ENCODE measurements at regions not wholly inside any gene's neighbourhood (a gene's known extent, or its start where the extent isn't known, plus 50 kb on each side); places are given as distances from the start of the nearest gene placed in this dataset.

- TF ChIP-seq CTCF (IDR thresholded peaks at IDR 0.05; ENCODE audit: borderline replicate concordance, extremely low read depth, low read length, poor library complexity, severe bottlenecking), result no peak
- TF ChIP-seq EZH2 (IDR thresholded peaks at IDR 0.05; ENCODE audit: borderline replicate concordance, low read depth, low read length, severe bottlenecking), result no peak
- Histone ChIP-seq H3K4me1 (ENCODE audit: insufficient read depth, low read length) (no peaks in the 10 kb centered on the region), H3K79me2 (ENCODE audit: insufficient read depth, low read length) (no peaks in the 10 kb centered on the region), H3K27ac (ENCODE audit: low read length) (no peak overlapping the region), H2AFZ (ENCODE audit: low read depth, low read length) (no peak overlapping the region), H3K4me2 (ENCODE audit: insufficient read depth, low read length) (no peak overlapping the region), H4K20me1 (ENCODE audit: insufficient read depth, low read length) (no peaks in the 10 kb centered on the region), H3K27me3 (ENCODE audit: insufficient read depth, low read length, poor library complexity) (no peaks in the 10 kb centered on the region), H3K36me3 (ENCODE audit: insufficient read depth, low read length) (no peaks in the 10 kb centered on the region), H3K9ac (ENCODE audit: low read depth, low read length) (no peak overlapping the region), H3K9me3 (ENCODE audit: insufficient read depth, low read length, severe bottlenecking) (no peaks in the 10 kb centered on the region), H3K4me3 (ENCODE audit: low read depth in 1 of 2, low read length in 2 of 2) (no peak overlapping the region)
- no peak for DNase-seq
- ATAC-seq (ENCODE audit: insufficient read depth, low read depth), result no peak
These were observed 501.6 kb downstream of the NTRK2 start for GRCh38 chr9:85171163-85171562.

DNA sequence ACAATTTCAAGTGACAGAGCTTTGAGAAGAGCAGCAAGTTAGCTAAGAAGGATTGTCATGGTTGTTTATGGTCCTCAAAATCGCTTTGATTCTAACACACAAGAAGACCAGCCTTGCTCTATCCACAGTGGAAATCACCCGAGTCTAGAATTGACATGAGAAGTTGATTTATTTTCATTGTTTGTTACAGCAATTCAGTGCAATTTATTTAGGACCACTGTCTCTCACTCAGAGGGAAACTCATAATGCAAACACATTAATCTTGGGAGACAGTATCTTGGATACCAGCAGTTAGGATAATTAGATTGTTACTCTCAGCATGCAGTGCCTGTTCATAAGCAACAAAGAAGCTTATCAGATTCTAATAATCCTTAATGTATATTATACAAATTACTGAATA, 498.9 kb downstream of the NTRK2 start:
- no peaks in the 10 kb centered on the region for H3K79me2 ChIP-seq (ENCODE audit: insufficient read depth, low read length)
- ATAC-seq (ENCODE audit: insufficient read depth, low read depth) (no peak), DNase-seq (no peak)
- no peaks in the 10 kb centered on the region for H3K9me3 ChIP-seq (ENCODE audit: insufficient read depth, low read length, severe bottlenecking)
- H3K4me1 ChIP-seq (ENCODE audit: insufficient read depth, low read length), result no peaks in the 10 kb centered on the region
- H3K27ac ChIP-seq (ENCODE audit: low read length), result no peak overlapping the region
- H4K20me1 ChIP-seq (ENCODE audit: insufficient read depth, low read length), result no peaks in the 10 kb centered on the region
- H3K27me3 ChIP-seq (ENCODE audit: insufficient read depth, low read length, poor library complexity), result no peaks in the 10 kb centered on the region
- no peaks in the 10 kb centered on the region for H3K36me3 ChIP-seq (ENCODE audit: insufficient read depth, low read length)
- TF ChIP-seq EZH2 (IDR thresholded peaks at IDR 0.05; ENCODE audit: borderline replicate concordance, low read depth, low read length, severe bottlenecking) (no peak), CTCF (IDR thresholded peaks at IDR 0.05; ENCODE audit: borderline replicate concordance, extremely low read depth, low read length, poor library complexity, severe bottlenecking) (no peak)
- H2AFZ ChIP-seq (ENCODE audit: low read depth, low read length), result no peak overlapping the region
- no peak overlapping the region for H3K9ac ChIP-seq (ENCODE audit: low read depth, low read length)
- H3K4me2 ChIP-seq (ENCODE audit: insufficient read depth, low read length), result no peak overlapping the region
- H3K4me3 ChIP-seq (ENCODE audit: low read depth in 1 of 2, low read length in 2 of 2), result no peak overlapping the region

GRCh38 chr9:85167146-85167545, 497.6 kb downstream of the NTRK2 start:
- no peaks in the 10 kb centered on the region for H3K36me3 ChIP-seq (ENCODE audit: insufficient read depth, low read length)
- H3K27me3 ChIP-seq (ENCODE audit: insufficient read depth, low read length, poor library complexity), result no peaks in the 10 kb centered on the region
- H3K4me3 ChIP-seq (ENCODE audit: low read depth in 1 of 2, low read length in 2 of 2), result no peak overlapping the region
- no peaks in the 10 kb centered on the region for H3K79me2 ChIP-seq (ENCODE audit: insufficient read depth, low read length)
- no peak overlapping the region for H2AFZ ChIP-seq (ENCODE audit: low read depth, low read length)
- H3K4me2 ChIP-seq (ENCODE audit: insufficient read depth, low read length), result no peak overlapping the region
- TF ChIP-seq CTCF (IDR thresholded peaks at IDR 0.05; ENCODE audit: borderline replicate concordance, extremely low read depth, low read length, poor library complexity, severe bottlenecking) (no peak), EZH2 (IDR thresholded peaks at IDR 0.05; ENCODE audit: borderline replicate concordance, low read depth, low read length, severe bottlenecking) (no peak)
- DNase-seq, result no peak
- no peak overlapping the region for H3K27ac ChIP-seq (ENCODE audit: low read length)
- H3K4me1 ChIP-seq (ENCODE audit: insufficient read depth, low read length), result no peaks in the 10 kb centered on the region
- no peak overlapping the region for H3K9ac ChIP-seq (ENCODE audit: low read depth, low read length)
- H4K20me1 ChIP-seq (ENCODE audit: insufficient read depth, low read length), result no peaks in the 10 kb centered on the region
- no peak for ATAC-seq (ENCODE audit: insufficient read depth, low read depth)
- H3K9me3 ChIP-seq (ENCODE audit: insufficient read depth, low read length, severe bottlenecking), result no peaks in the 10 kb centered on the region

GRCh38 chr9:85163825-85164224, 494.3 kb downstream of the NTRK2 start:
- H3K79me2 ChIP-seq (ENCODE audit: insufficient read depth, low read length), result no peaks in the 10 kb centered on the region
- H3K36me3 ChIP-seq (ENCODE audit: insufficient read depth, low read length), result no peaks in the 10 kb centered on the region
- H3K4me2 ChIP-seq (ENCODE audit: insufficient read depth, low read length), result no peak overlapping the region
- H3K4me1 ChIP-seq (ENCODE audit: insufficient read depth, low read length), result no peaks in the 10 kb centered on the region
- no peak for ATAC-seq (ENCODE audit: insufficient read depth, low read depth)
- no peak overlapping the region for H3K9ac ChIP-seq (ENCODE audit: low read depth, low read length)
- H3K4me3 ChIP-seq (ENCODE audit: low read depth in 1 of 2, low read length in 2 of 2), result no peak overlapping the region
- H3K9me3 ChIP-seq (ENCODE audit: insufficient read depth, low read length, severe bottlenecking), result no peaks in the 10 kb centered on the region
- TF ChIP-seq EZH2 (IDR thresholded peaks at IDR 0.05; ENCODE audit: borderline replicate concordance, low read depth, low read length, severe bottlenecking), result no peak
- TF ChIP-seq CTCF (IDR thresholded peaks at IDR 0.05; ENCODE audit: borderline replicate concordance, extremely low read depth, low read length, poor library complexity, severe bottlenecking), result no peak
- no peaks in the 10 kb centered on the region for H3K27me3 ChIP-seq (ENCODE audit: insufficient read depth, low read length, poor library complexity)
- no peak overlapping the region for H3K27ac ChIP-seq (ENCODE audit: low read length)
- no peak overlapping the region for H2AFZ ChIP-seq (ENCODE audit: low read depth, low read length)
- DNase-seq, result no peak
- H4K20me1 ChIP-seq (ENCODE audit: insufficient read depth, low read length), result no peaks in the 10 kb centered on the region

Measured in DND-41 (cell line).